HG03159 (cell line): ENCODE measurements at regions not wholly inside any gene's neighbourhood (a gene's known extent, or its start where the extent isn't known, plus 50 kb on each side); places are given as distances from the start of the nearest gene placed in this dataset.
A peak's percentile ranks its signal among the peaks of the same experiment; 100 is the strongest.

ENCODE experiments used
- ATAC-seq: cut with Tn5 transposase; IDR thresholded peaks from one replicate; pipeline ENCODE4 v1.9.1; 2021; ENCODE audit warnings: mild to moderate bottlenecking, moderate library complexity; ENCODE audit not compliant: unreplicated experiment

- ATAC-seq: no peak
These were observed 182.6 kb upstream of the ROPN1 start for GRCh38 chr3:124174476-124174875.

- ATAC-seq: no peak
These were observed 183.3 kb upstream of the ROPN1 start for GRCh38 chr3:124174910-124175874.

- no peak for ATAC-seq
These were observed 185.1 kb upstream of the ROPN1 start for GRCh38 chr3:124177071-124177470.

GRCh38 chr3:124178531-124178930 is 186.6 kb upstream of the ROPN1 start:
- no peak for ATAC-seq

GRCh38 chr3:124200407-124200806 is 208.5 kb upstream of the ROPN1 start:
- ATAC-seq: no peak

GRCh38 chr3:124201226-124201625 is 209.3 kb upstream of the ROPN1 start:
- no peak for ATAC-seq

- ATAC-seq: no peak
These were observed 209.9 kb upstream of the ROPN1 start for GRCh38 chr3:124201786-124202185.

GRCh38 chr3:124202754-124203153 is 210.8 kb upstream of the ROPN1 start:
- no peak for ATAC-seq

GRCh38 chr3:124203292-124203691 is 211.4 kb upstream of the ROPN1 start:
- no peak for ATAC-seq

GRCh38 chr3:124206225-124207055 is 214.5 kb upstream of the ROPN1 start:
- ATAC-seq: no peak

GRCh38 chr3:124207077-124207476 is 215.2 kb upstream of the ROPN1 start:
- no peak for ATAC-seq

- peak; percentile 84 for ATAC-seq
These were observed 216.1 kb upstream of the ROPN1 start for GRCh38 chr3:124207873-124208485.

- ATAC-seq: no peak
These were observed 217.5 kb upstream of the ROPN1 start for GRCh38 chr3:124209426-124209825.

GRCh38 chr3:124210899-124211298 is 219.0 kb upstream of the ROPN1 start:
- ATAC-seq: no peak

- no peak for ATAC-seq
These were observed 221.7 kb upstream of the ROPN1 start for GRCh38 chr3:124213641-124214040.

- no peak for ATAC-seq
These were observed 225.6 kb upstream of the ROPN1 start for GRCh38 chr3:124217542-124217941.

- ATAC-seq: no peak
These were observed 229.5 kb upstream of the ROPN1 start for GRCh38 chr3:124221422-124221821.

- no peak for ATAC-seq
These were observed 231.9 kb upstream of the ROPN1 start for GRCh38 chr3:124223853-124224252.

- ATAC-seq: no peak
These were observed 235.3 kb upstream of the ROPN1 start for GRCh38 chr3:124227150-124227630.

GRCh38 chr3:124229420-124229819 is 237.5 kb upstream of the ROPN1 start:
- no peak for ATAC-seq

- ATAC-seq: no peak
These were observed 237.9 kb upstream of the ROPN1 start for GRCh38 chr3:124229836-124230235.
